GM21528 (cell line): ENCODE measurements at regions not wholly inside any gene's neighbourhood (a gene's known extent, or its start where the extent isn't known, plus 50 kb on each side); places are given as distances from the start of the nearest gene placed in this dataset.

Experiments used
- ATAC-seq: cut with Tn5 transposase; IDR thresholded peaks from one replicate; pipeline ENCODE4 v1.9.1; 2021; ENCODE audit warnings: mild to moderate bottlenecking, moderate library complexity; ENCODE audit not compliant: unreplicated experiment, low FRiP score

DNA sequence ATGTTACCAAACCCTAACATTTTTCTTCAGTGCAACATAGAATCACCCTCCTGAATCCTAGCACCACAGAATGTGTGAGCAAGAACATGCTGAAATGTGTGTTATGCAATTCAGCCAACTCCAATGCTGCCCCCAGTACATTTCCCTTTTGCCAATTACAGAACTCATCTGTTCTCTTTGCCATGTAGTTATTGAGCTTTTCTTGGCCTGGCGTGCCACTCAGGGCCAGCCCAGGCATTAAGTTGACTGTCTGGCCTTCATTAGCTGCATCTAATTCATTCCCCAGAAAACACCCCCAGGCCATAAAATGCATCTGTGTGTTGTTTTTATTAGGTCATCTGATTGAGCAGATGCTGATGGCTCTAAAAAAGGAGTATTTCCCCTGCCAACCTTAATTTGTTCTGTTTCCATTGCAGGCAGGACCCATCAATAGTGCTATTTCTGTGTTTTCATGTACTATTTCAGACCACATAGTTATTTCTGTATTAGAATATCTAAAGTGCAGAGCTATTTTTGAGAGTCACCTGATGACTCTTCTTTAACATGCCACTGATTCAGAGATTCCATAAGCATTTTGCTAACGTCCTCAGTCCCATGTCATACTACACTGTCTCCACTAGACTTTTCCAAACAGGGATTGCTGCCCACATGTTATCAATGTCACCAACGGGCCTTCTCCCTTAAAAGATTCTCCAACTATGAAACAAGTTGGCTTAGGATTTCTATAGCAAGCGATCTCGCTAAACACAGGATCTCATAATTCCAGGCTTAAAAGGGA is 969.7 kb downstream of the CDH11 start:
- no peak for ATAC-seq

DNA sequence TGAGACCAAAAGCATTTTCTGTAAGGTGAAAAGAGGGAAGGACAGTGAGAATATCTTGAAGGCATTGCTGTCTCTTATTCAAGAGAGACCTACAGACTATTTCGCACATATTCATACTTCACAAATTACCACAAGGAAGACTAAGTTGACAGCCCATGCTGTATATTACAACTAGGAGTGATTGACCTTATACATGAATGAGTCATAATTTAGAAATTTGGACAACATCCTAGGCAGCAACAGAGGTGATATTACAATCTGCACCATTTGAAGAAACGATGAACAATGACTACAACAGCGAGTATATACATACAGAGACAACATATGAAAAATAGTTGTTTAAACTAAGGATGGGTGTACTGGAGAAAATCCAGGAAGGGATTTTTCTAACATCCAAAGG is 971.7 kb downstream of the CDH11 start:
- ATAC-seq: no peak

DNA sequence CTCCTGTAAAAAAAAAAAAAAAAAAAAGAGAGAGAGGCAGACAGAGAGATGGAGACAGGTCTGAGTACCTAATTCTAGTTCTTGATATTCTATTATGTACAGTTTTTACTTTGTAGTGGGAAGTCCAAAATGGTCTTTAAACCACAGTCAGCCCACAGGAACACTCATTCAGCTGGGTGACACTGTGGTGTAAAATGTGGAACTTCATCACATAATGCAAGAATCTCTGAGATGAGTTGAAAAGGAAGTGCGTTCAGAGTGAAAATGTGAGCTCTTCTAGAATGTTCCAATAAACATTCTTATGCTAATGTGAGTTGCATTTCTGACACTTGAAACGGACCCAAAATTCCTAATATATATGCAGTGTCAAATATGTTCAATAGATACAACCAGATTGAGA is 972.1 kb downstream of the CDH11 start:
- ATAC-seq: no peak

DNA sequence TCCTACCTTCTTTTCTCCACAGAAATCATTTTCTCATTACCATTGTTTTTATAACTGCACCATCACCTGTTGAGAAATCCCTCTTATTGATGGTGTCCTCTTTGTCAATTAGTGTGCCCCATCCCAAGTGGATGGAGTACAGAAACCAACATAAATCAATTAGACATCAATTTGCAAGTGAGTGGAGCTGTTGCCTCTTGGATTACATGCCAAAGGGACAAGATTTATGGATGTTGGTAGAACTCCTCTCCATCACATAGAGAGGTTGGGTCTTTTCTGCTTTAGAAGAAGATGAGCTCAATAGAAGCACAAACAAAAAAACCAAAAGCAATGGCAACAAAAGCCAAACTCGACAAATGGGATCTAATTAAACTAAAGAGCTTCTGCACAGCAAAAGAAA is 973.5 kb downstream of the CDH11 start:
- ATAC-seq: no peak

DNA sequence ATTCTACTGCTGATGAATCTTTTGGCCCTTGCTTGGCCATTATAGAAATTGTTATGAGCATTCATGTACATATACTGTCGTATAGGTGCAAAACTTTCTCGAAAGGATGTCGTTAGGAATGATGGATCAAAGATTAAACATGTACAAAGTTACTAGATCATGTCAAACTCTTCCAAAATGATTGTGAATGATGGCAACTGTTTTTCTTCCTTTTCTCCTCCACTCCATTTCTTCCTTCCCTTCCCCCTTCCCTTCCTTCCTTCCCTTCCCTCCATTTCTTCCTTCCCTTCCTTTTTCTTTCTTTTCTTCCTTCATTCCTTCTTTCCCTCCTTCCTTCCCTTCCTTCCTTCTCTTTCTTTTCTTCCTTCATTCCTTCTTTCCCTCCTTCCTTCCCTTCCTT is 973.9 kb downstream of the CDH11 start:
- ATAC-seq: no peak

DNA sequence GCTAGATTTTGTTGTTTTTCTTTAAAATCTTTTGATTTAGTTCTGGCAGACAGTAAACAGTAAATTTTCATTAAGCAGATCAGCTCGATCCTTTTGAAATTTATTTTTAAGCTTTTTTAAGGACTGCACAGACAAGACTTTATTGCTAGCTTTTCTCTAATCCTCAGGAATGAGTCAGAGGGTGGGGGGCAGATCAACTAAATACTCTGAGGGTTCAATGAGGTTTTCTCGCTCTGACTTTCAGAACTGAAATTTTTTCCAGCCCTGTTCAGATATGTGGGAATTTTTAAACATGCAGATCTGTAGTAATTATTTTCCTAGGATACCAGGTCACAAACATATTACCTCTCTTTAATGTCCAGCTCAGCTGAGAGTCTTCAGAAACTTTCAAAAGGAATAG is 977.2 kb downstream of the CDH11 start:
- no peak for ATAC-seq

DNA sequence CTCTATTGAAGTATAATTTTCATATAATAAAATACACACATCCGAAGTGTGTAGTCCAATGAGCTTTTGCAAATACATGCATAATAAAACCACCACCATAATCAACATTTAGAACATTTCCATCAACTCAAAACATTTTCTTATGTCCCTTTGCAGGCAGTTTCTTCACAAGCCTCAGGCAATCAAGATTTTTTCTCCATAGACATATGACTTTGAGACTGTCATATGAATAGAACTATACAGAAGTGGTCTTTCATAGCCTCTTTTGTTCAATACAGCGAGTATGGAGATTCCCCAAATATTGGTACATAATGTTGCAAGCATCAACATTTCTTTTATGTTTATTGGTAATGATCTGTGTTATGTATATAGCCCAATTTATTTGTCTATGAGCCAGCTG is 983.2 kb downstream of the CDH11 start:
- ATAC-seq: no peak

DNA sequence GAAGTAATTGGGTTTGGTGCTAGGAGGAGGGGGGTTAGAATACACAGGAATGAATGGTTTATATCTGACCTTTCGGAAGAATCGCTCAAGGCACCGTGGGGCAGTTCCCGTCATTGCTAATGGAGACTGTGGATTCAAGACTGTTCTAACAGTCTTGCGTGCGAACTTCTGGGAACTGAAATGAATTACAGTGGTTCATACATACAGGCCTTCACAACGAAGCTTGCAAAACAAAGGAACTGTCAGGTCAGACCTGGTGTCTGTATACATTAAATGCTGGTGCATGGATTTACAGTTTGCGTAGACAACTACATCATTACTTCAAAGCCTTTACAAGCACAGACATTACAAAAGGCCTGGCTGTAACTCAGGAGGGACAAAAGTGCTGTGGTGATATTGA is 983.9 kb downstream of the CDH11 start:
- ATAC-seq: no peak

DNA sequence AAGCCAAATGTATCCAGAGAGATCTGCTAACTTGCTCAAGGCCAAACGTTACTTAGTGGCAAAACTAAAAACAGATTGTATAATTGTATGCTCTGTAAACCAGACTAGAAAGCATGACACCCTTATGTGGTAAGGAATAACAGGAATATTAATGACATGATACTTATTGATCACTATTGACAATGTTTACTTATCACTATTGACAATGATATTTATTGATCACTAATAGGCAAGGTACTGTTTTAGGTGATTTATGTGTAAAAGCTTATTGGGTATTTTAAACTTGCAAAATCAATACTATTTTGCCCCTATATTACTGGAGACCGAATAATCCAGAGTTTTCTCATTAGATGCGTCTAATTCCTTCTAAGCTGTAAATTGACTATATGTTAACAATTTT is 985.1 kb downstream of the CDH11 start:
- ATAC-seq: no peak

DNA sequence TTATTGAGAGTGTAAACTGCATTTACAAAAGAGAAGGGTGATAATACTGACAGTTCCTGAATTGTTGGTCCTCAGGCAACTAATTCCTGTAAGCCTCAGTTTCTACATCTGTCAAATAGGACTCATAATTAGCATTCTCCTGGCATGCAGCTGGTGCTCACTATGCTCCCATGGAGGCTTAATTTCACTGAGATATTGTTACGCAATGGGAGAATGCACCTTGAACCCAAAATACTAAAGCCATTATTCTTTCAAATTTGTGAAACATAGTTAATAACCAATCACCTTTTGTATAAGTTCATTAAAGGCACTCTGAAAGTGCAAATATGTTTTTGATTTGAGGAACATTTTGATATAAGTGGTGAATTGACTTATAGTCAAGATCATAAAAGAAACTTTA is 985.5 kb downstream of the CDH11 start:
- no peak for ATAC-seq

DNA sequence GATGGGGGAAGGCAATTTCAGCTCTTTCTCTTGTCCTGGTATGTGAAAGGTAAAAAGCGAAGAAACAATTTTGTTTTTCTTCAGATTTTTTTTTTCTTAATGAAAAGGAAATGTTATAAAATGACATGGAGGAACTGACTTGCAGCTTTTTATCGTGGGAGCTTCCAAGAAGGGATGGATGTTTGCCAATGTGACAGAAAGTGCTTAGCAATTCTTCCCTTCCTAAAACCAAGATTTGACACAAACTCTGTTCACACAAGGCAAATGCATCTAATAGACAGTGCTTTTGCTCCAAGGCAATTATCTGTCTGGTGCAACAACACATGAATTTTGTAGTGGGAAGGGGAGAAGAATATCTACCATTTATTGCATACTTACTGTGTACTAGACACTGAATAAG is 988.5 kb downstream of the CDH11 start:
- ATAC-seq: no peak

DNA sequence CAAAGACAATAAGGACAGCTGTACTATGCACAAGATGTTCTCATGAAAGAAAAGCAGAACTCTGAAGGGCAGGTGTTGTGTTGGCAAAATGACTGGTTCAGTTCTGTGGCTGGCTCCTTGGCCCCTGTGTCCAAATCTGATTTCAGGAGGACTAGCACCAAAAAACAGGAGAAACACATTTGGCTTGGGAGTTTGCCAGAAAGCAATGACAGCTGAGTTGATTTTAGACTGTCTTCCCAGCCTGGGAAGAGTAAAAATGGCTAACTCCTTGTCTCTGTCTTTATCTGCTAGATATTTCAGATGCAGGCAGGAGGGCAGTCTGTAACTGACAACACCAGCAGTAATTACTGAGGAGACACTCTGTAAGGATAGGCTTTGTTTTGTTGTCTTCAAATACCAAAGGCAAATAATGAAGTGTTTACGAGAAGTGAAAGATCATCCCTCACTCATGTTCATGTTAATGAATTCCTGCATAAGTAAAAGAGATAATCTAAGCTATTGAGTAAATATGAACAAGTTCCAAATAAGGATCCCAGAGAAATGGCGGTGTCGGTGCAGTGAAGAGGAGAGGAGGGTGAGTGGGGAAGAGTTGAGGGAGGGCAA is 989.0 kb downstream of the CDH11 start:
- no peak for ATAC-seq

DNA sequence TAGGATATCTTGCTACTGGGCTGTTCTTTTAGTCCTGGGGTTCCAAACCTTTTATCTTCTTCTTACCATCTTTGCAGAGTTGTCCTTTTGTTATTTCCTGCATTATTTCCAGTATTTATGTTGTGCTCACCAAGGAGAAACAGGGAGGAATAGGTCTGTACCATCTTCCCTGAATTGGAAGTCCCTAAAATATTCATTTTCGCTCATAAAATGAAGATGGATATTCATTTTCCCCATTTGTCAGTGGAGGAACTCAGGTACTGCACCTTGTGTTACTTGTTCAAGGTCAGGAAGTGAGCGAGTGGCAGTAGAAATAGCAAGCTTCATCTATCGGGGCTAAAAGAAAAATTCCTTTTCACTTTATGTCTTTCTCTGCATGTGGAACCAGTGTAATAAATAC is 989.7 kb downstream of the CDH11 start:
- no peak for ATAC-seq

DNA sequence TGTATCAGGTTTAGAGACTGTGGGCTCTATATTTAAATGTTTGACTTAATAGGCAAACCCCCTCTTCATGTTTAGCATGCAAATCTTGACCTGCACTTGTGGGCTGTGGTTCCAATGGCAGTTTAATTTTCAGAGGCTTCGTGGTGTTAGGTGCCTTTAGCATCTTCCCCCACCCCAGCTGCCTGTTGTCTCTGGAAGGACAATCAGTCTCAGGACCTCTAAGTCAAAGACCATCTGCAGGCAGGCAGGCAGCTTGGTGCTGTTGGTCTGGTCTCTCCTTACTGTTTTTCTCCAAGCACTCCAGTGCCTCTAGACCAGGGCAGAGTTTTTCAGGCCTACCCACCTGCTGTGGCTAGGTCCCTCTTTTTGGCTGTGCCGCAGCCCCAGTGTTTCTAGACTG is 990.4 kb downstream of the CDH11 start:
- ATAC-seq: no peak

DNA sequence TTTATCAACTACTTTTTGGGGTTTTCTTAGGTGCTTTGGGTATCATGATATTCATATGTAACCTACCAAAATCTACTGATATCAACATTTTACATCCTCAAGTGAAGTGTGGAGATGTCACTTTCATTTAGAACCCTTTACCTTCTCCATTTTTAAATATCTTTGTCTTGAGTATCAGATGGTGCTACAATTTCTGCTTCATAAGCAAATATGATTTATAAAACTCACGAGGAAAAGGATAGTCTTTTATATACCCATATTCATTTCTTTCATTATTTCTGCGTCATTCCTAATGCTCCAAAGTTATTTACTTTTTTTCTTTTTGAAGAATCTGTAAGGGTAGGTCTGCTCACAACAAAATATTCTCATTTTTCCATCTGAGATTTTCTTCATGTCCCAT is 991.7 kb downstream of the CDH11 start:
- ATAC-seq: no peak

DNA sequence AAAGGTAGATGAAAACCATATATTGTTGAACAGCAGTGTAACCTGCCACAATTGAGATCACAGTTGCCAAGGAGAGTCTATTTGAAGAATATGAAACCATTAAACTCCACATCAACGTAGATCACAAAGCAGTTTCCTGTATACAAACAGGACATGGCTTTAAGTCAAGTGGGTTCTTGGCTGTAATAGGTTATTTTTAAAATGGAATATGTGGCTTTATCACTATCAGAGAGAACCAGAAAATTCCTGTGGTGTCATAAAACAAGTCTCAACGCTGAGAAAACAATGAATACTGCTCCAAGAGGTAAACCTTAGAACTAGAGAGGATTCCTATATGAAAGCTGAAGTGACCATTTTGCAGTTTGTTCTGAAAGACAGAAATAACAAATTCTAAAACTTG is 999.7 kb downstream of the CDH11 start:
- no peak for ATAC-seq

DNA sequence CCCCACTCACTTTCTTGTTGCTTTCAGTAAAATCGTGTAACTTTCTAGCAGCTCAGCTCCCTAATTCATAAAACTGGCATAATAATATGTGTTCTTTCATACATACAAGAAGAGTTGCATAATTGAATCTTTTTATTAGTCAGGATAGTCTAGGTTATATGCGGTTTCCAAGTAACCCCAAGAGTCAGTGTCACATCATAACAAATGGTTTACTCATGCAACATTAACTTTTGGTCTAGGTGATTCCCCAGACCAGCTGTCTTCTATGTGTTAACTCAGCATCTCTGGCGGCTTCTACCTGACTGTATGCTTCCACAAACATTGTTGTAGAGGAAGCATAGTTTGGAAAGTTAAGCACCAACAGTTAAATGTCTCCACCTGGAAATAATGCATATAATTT is 1000.4 kb downstream of the CDH11 start:
- ATAC-seq: no peak

DNA sequence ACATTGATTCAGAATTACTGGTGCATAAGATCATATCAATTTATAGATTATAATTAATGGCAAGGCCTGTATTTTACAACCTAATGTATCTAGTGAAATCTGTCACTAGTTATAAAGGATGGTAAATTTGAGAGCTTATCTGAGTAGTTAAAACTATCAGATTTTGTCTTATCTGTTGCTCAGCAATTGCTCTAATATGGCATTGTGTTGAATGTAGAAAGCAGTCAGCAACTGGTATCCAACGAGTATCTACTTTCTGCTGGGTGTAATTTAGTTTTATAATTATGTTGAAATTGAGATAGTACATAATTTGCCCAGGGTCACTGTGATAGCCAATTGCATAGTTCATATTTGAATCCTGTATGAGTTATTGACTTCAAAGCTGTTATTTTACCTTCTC is 1005.7 kb downstream of the CDH11 start:
- ATAC-seq: no peak

DNA sequence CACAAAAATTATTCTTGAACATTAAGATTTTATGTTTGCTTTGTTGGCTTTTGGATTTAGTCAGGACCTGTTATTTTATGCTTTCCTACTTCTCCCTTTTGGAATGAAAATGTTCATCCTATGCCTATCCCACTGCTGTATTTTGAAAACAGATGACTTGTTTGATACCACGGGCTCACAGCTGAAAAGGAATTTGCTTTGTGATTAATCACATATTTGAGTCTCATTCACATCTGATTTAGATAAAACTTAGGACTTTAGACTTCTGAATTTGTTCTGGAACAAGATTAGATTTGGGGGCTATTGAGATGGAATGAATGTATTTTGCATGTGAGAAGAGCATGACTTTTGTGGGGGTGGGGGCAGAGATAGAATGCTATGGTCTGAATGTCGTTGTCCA is 1012.6 kb downstream of the CDH11 start:
- no peak for ATAC-seq

DNA sequence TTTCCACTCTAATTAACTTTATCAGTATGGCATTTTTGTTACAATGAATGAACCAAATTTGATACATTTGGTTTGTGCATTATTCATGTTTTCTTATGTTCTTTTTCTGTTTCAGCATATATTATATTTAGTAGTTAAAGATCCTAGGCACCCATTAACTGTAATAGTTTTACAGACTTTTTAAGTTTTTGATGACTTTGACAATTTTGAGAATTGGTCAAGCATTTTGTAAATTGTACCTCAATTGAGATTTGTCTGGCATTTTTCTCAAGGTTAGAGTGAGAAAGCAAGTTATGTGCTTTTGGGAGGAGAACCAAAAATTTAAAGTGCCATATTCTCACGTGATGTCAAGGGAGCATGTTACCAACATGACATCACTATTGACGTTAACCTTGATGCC is 1019.2 kb downstream of the CDH11 start:
- ATAC-seq: no peak

DNA sequence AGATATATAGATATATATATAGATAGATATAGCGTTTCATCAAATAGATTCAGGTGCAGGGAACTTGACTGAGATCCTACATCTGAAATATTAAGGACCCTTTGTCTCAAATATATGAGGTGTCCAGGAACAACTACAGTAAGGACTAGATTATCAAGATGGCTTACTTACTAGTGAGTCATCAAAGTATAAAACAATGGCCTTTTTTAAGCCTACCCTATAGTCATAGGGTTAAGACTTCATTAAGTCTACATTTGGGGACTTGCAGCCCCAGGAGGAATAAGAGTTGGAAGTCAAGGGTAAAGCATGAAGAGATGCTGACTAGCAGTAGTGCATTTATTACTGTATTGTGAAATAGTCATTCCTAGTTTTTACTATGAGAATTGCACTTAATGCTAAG is 1023.4 kb downstream of the CDH11 start:
- no peak for ATAC-seq

DNA sequence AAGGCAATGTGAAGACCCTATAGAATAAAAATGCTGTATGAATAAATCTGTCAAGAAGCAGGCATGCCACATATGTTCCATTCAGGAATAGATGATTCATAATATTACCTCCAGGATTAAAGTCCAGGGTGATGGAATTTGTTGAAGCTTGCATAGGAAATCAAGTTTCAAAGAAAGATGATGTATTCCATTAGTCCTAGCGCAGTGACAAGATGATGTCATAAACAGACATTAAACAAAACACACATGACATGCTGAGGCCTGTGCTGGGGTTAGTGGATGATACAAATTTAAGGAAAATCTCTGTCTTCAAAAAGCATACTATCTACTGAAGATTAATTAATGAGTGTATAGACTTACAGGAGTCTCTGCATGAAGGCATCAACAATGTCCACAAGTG is 1025.2 kb downstream of the CDH11 start:
- no peak for ATAC-seq
